Kidney capillary endothelial cell (primary cell): ENCODE measurements at regions not wholly inside any gene's neighbourhood (a gene's known extent, or its start where the extent isn't known, plus 50 kb on each side); places are given as distances from the start of the nearest gene placed in this dataset.

Source experiments
- DNase-seq: peaks from one replicate; pipeline ENCODE4 v3.0.0-alpha.2; 2018; ENCODE audit warnings: low spot score

DNA sequence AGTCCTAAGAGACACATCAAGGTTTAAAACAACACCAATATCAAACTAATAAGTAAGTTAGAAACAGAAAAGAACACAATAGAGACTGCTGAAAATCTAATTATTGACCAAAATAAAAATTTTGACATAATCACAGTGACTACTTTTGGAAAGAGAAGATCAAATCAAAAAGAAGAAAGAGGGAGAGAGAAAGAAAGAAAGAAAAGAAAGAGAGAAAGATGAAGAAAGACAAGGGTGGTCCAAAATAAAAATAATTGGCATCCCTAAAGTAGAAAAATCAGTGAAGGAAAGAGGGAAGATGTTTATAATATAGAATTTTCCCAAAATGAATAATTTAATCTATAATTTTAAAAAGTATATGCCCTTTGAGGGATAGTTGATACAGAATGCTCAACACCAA lies 118.8 kb upstream of the VIPR2 start:
- no peak for DNase-seq

DNA sequence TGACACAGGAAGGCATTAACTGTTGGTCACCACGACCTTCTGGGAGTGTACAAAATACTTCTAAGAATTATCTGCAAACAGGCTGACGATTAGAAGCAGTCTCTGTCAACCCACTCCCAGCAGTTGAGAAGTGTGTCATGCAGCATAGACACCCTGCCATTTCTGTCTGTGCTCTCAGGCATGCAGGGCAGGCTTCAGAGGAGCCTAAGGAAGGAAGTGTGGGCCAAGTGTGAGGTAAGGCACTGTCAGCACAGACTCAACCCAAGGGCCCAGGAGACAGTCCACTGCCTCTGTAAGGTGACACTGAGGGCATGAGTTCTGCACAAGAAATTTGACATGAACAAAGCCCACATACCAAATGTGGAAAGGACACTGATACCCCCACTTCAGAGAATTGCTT lies 109.0 kb upstream of the VIPR2 start:
- DNase-seq, result no peak

DNA sequence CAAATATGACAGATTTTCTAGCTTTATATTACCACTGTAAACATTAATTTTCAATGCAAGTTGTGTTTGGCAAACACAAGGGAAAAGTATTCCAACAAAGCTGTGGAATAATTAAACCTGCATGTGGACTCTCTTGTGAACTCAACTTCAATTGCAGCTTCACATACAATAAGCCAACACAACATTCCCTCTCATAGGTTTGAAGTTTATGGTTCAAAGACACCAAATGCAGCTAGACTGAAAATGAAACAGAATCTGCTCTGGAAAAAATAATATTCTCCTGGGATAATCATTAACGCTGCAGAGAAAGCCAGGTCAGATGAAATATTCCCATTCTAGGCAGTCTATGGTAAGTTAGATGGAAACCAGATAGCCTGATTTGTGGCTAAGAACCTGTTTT lies 105.8 kb upstream of the VIPR2 start:
- DNase-seq, result no peak

DNA sequence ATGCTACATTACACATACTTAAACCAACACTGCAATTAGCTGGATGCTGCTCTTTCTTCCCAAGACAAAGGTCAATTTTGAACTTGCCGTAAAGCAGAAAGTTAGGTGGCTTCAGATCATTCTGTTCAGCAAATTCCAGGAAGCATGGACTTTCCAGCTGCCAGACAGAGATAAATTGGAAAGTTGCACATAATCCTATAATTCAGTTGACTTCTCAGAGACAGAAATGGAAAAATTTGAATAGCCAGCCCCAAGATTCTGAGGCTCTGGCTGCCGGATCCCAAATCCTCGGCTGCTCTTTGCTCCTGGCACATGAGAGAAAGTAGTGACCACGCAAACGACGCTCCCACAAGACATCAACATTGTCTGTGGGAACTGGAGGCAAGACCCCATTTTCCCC lies 105.0 kb upstream of the VIPR2 start:
- DNase-seq, result no peak

DNA sequence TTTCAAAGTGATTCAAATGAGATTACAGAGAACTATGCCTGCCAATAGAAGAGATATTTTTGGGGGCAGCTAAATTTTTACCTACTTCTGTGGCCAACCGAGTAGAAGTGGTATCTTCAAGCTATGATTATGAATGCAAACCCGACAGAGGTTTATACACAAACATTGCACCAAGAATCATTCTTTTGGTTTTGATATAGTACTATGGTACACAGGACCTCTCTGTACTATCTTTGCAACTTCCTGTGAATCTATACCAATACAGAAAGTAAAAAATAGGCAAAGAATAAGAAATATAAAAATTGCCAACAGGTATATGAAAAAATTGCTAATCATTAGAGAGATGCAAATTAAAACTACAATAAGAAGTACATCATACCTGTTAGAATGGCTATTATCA lies 103.2 kb upstream of the VIPR2 start:
- DNase-seq, result no peak

DNA sequence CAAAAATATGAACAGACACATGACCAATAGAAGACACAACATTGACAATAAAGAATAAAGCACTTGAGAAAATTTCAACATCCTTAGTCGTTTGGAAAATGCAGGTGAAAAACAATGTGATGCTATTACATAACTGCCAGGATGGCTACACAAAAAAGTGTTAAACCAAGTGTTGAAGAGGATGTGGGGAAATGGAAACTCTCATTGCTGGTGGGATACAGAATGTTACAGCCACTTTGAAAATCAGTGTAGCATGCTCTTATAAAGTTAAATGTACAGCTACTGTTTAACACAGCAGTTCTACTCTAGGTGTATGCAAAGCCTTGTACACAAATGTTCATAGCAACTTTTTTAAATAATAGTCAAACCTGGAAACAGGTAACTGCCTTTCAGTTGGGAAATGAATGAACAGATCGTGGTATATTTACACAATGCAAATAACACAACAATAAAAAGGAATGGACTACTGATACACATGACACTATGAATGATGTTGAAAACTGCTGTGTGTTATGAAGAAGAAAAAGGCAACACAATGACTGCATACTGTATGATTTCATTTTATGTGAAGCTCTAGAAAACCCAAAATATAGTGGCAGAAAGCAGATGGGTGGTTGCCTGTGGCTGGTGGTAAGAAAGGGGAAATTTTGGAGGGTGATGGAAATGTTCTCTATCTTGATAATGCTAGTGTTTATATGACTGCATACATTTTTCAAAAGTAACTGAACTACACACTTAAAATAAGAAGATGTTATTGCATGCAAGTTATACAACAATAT lies 102.2 kb upstream of the VIPR2 start:
- DNase-seq, result no peak

DNA sequence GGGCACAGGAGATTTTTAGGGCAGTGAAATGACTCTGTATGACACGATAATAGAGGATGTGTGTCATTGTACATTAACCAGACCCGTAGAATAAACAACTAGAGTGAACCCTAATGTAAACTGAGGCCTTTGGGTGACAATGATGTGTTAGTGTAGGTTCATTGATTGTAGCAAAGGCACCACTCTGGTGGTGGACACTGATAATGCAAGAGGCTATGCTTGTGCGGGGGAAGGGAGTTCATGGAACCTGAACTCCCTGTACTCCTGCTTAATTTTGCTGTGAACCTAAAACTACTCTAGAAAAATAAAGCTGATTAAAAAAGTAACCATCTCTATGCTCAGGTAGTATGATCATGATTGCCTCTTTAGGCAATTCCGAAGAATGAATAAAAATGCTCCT lies 96.3 kb upstream of the VIPR2 start:
- DNase-seq, result no peak

DNA sequence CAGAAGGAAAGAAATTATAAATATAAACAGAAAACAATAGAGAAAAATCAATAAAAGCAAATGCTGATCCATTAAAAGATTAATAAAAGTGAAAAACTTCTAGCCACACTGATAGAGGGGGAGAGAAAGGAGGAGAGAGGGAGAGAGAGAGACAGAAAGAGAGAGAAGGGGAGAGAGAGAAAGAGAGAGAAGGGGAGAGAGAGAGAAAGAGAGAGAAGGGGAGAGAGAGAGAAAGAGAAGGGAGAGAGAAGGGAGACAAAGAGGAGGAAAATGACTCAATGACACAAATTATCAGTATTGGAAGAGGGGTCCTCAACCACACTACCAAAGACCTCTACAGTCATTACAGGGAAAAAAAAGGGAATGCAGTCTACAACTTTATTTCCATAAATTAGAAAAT lies 94.4 kb upstream of the VIPR2 start:
- DNase-seq, result no peak

DNA sequence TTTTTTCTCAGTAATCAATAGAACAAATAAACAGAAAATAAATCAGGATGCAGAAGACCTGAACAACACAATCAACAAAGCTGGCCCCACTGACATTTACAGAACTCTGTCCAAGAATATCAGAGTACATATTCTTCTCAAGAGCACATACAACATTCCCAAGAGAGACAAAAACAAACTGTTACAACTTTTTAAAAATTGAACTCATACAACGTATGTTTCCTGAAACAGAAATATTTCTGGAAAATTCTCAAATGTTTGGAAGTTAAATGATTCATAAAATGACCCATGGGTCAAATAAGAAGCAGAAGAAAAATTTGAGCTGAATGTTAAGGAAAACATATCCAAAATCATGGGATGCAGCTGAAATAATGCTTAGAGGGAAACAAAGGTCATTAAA lies 93.9 kb upstream of the VIPR2 start:
- DNase-seq, result no peak

DNA sequence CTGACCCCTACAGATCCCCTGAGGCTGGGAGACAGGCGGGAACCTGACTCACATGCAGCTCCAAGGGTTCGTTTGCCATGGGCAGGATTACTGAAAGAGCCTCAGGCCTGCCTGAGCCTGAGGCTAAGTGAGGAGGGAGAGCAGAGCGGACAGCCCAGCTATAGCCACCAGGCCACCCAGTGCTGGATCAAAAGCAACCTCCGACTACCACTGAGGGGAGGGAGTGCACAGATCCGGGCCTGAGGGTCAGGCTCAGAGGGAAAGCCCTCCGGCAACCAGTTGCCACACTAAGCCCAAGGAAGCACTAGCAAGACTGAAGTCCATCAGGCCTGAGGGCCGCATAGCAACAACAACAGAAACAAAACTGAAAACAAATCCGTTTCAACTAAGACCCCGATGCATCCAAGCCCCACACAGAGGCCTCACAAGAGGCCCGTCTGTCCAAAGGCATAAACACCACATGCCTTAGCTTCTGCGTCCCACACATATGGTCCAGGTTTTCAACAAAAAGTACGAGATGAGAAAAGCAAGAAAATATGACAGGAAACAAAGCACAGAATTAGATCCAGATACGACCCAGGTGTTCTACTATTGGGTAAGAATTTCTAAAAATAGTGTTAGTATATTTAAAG lies 92.5 kb upstream of the VIPR2 start:
- DNase-seq, result no peak

DNA sequence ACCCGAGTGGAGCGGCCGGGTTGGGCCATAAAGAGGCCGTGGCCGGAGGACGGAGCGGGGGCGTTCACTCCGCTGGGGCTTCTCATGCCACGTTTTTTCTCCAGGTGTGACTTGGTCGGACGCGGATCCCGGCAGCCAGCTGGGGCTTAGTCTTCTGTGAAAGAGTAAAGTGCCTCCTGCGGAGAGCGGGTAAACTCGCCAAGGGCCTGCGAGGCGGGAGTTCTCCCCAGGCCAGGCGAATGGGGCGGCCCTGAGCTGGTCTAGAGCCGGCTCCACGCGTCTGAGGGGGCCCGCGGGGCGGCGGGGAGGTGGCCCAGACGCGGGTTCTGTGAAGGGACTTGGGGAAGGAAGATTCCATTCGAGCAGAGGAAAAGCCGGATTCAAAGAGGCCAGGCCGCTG lies 86.3 kb upstream of the VIPR2 start:
- DNase-seq, result no peak

DNA sequence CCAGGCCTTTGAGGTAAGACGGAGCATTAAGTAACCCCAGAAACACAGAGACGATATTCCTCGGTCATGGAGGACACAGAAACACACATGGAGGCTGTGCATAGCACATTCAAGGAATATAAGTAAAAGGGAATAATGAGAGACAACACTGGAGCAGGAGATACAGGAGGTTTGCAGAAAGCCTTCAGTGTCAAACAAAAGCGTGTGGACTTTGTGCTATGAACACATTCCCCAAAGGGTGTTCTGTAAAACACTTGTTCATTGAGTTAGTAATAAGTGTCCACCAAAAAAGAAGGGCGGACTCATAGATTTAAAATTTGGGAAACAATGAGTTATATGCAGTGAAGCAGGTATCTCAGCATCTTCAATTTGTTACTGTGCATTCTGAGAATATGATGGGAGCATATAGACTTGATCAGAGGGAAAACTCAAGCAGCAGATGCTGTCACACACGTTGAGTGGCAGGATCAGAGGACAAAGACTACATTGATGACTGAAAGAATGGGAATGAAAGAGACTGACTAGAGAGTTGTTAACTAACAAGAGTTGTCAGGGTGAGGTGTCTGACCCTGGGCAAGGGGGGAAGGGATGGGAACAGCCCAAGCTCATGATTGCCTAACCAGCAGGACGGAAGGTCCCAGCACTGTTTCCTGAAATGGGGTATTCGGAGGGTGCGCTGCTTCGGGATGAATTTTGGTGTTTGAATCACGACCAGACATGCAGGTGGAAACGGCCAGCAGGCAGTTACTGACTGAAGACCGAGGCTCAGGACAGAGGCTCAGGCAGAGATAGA lies 85.2 kb upstream of the VIPR2 start:
- no peak for DNase-seq

DNA sequence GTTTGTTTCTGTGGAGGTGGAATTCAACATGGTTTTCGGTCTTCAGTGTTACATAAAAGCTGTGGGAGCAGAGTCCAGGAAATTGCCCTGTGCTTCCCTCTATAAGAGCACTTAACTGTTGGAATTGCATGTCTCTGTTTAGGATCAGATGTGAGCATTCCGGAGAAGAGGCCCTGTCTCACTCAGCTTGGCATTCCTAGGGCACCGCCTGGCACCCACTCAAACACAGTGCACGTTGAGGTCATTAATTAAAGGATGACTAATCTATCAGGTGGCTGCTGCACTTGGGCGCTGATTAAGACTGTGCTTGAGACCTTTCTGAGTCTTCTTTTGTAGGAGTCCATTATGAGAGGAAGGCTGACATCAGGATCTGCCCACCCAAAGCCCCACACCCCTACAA lies 82.8 kb upstream of the VIPR2 start:
- DNase-seq, result no peak

DNA sequence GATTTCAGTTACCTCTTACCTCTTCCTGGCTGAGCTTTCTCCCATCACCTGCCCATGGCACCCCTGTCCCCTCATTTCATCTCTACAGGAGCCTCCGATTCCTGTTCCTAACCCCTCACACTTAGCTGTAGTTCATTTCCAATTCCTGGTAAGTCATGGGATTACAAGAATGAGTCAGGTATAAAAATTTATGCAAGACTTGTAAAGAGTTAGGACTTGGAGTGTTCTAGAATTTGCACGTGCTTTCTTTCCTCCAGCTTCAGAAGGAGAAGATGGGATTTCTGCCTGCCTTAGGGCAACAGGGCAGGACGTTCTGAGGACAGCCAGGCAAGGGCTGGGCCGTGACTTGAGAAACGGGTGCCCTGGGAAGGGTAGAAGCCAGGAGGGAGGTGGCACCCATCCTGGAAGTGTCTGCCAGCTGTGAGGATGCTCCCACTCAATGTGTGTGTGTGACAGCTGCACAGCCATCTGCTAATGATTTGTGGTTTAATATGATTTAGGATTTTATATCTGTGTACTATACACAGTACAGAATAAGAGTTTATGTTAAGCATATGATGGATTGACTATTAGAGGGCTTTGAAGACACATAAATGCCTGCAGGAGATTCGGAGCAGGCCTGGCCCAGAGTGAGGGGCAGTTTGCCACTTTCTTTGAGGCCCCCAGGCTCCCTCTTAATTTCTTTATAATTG lies 81.5 kb upstream of the VIPR2 start:
- no peak for DNase-seq

DNA sequence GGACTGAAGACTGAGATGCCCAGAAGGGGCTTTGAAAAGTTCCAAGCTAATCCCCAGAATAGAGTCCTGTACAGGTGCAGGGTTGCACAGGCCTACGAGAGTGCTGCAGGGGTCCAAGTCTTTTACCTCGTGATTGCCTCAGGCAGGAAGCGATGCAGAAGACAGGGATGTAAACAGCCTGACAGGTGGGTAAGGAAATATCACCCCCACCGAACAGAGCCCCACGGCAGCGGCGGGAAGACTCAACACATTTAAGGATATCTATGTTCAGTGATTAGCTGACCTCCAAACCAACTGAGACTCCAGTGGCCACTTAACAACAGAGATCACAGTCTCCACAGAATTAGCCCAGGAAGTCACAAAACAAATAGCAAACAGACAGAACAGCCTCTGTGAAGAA lies 73.9 kb upstream of the VIPR2 start:
- DNase-seq, result no peak

DNA sequence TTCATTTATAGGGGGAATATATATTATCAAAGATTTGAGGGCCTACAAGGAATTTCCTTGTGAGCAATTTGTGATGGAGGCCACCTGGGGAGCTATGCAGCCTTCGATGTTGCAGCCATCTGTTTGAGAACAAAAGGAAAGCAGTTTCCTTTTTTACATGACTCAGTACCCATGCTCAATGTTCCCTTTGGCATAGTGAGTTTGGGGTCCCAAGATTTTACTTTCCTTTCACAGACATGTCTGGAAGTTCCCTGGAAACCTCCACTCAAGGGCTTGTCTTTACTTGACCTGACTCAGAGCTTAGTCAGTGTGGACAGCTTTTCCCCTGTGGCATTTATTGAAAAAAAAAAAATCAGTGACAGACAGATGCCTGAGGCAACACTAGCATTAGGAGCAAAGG lies 73.5 kb upstream of the VIPR2 start:
- no peak for DNase-seq

DNA sequence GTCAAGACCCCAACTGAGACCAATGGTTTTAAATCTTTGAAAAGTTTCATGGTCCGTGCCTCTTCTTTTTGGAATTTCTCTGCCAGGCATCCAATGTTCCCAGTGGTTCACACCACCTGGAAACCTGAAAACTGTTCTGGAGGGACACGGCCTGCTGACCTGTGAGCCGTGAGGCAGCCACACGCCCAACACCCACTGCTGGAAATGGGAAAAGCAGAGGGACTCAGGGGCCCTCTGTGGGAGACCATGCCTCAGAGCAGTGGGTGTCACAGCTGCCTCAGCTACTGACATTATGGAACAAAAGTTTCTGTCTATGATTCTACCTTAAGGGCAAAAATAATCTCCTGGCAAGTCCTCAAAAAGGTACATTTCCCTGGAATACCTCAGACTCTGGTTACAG lies 70.4 kb upstream of the VIPR2 start:
- no peak for DNase-seq

DNA sequence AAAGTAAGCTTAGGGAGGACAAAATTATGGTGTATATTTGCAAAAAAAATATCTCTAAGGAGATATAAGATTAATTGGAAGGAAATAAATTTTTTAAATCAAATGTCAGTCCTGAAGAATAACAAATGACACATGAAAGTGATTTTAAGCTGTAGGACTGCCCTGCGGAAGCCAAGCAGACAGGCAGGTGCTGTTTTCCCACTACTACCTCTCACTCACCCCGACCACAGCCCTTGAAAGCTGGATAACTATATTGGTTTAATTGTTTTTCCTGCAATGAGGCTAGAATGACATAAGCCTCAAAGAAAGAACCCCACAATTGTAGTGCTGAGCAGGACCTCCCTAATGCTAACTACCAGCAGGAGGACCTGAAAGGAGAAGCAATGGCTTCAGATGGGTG lies 68.6 kb upstream of the VIPR2 start:
- DNase-seq, result no peak

DNA sequence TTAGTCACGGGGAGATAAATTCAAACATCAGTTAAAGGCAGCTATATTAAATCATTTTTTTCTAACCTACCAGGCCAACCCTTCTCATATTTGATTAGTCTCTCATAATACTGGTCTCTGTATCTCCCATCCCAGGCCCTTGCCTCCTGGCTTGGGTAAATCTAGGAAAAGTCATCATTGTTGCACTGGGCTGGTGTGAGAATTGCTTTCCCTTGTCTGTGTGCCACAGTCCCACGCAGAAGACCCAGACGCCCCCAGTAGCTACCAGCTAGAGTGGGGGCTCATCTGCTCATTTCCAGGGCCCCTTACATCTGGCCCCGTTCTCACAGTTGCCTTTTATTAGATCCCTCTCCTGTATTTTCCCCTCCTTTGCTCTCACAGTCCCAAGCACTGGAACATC lies 67.6 kb upstream of the VIPR2 start:
- DNase-seq, result no peak

DNA sequence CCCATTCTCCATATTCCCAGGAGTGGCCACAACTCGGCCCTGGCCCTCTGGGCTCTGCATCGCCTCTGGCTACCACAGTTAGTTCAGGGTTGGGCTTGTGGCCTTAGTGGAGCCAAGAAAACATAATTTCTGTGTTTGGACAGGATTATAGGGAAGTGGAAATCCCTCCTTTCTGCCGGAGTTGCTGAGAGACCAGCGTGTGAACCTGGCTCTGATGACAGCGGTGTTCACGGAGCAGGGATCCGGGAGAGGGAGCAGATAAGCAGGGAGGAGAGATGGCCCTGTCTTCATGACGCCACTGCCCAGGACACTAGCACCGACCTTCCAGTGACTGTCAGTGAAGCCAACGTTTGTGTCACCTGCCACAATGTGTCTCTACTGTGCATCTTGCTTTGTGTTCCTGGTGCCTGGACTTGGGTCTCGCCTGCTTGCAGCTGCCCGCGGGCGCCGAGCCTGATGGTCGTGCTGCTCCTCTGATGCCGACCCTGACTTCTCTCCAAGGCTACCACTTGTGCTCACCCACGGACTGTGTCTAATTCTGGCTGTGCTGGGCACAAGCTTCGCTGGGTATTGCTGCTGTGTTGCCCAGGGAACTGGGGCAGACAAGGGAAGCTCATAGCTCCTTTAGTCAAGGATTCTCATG lies 67.0 kb upstream of the VIPR2 start:
- DNase-seq, result no peak

DNA sequence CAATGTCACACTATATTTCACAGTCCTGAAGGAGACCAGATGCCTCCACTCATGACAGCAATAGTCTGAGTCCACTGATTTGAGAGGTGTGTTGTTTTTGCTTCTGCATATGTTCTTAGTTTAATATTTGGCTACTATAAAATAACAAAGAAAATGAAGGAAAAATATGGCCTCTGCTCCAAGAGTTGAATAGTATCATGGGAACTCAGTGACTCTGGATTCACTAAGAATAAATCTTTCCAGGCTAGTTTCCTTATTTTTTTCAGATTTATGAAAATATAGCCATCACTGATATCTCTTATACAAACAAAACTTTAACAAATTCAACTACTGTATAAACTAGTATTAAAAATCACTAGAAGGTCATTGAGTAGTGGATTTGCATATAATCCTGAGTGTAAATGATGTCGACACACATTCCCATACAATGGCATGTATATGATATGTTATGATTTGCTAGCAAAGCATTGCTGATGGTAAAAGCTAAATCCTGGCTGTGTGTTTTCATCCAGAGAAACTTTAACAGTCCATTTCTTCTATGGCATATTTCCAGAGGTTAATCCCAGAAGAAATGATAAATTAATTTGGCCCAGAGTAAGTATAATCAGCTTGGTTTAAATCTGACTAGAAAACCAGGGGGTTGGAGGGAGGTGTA lies 66.0 kb upstream of the VIPR2 start:
- no peak for DNase-seq

DNA sequence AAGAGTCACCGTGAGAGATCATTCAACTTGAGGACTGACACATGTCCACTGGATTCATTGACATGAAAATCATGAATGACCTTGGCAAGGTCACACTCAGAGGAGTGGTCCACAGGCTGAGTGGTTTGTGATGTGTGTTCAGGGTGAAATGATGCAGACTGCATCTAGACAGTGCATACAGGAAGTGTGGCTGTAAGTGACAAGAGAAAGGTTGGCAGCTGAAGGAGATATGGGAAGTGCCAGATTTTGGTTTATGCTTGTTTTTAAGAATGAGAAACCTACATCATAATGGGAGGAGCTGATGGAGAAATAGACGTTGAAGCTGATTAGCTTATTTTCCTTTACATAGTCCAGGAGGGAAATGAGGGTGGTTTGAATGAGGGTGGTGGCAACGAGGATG lies 64.8 kb upstream of the VIPR2 start:
- no peak for DNase-seq
